ENCODE measurements at regions not wholly inside any gene's neighbourhood (a gene's known extent, or its start where the extent isn't known, plus 50 kb on each side); places are given as distances from the start of the nearest gene placed in this dataset.

- TF ChIP-seq ZNF366 (tag by site-specific recombination; conservative IDR thresholded peaks at IDR 0.05) (no peak), YY2 (tag by site-specific recombination; IDR thresholded peaks at IDR 0.05) (no peak), ZNF48 (tag by site-specific recombination; IDR thresholded peaks at IDR 0.05) (no peak), ZNF23 (tag by site-specific recombination; IDR thresholded peaks at IDR 0.05; ENCODE audit: borderline replicate concordance) (no peak), ZNF791 (tag by site-specific recombination; IDR thresholded peaks at IDR 0.05) (no peak)
Measured at GRCh38 chr5:170164087-170164486, 58.4 kb downstream of the FOXI1 start (continued).

GRCh38 chr5:170164921-170165320 lies 59.2 kb downstream of the FOXI1 start:
- no peak for TF ChIP-seq KLF7 (tag by site-specific recombination; IDR thresholded peaks at IDR 0.05; ENCODE audit: borderline replicate concordance)
- TF ChIP-seq GLIS1 (tag by site-specific recombination; IDR thresholded peaks at IDR 0.05): peak; percentile 39; the same call in 1 of the 2 replicates
- no peaks in the 10 kb centered on the region for H3K9me3 ChIP-seq (ENCODE audit: control insufficient read depth, insufficient read depth, low read depth, low read length)
- H3K27ac ChIP-seq (ENCODE audit: extremely low read depth, low read depth, low read length): no peak overlapping the region
- H3K4me1 ChIP-seq (ENCODE audit: control insufficient read depth, insufficient read depth, low read length): no peaks in the 10 kb centered on the region
- no peaks in the 10 kb centered on the region for H3K36me3 ChIP-seq (ENCODE audit: control insufficient read depth in 2 of 2, insufficient read depth in 1 of 2, low read length in 2 of 2)
- ChIA-PET POLR2A (no interaction called here), CTCF (interaction anchor here (0.6 kb wide), 1 partner anchor 272 kb away, joined by 3 read pairs; no protein-coding TSS in a partner anchor)
- H3K4me3 ChIP-seq (ENCODE audit: low read depth, low read length): no peak overlapping the region

GRCh38 chr5:170166101-170166500 lies 60.4 kb downstream of the FOXI1 start:
- Histone ChIP-seq H3K4me1 (ENCODE audit: control insufficient read depth, insufficient read depth, low read length) (no peaks in the 10 kb centered on the region), H3K36me3 (ENCODE audit: control insufficient read depth in 2 of 2, insufficient read depth in 1 of 2, low read length in 2 of 2) (no peaks in the 10 kb centered on the region), H3K4me3 (ENCODE audit: low read depth, low read length) (no peak overlapping the region), H3K9me3 (ENCODE audit: control insufficient read depth, insufficient read depth, low read depth, low read length) (no peaks in the 10 kb centered on the region), H3K27ac (ENCODE audit: extremely low read depth, low read depth, low read length) (no peak overlapping the region)
- POLR2A ChIA-PET: no interaction called here
- CTCF ChIA-PET: interaction anchor here (0.7 to 2.7 kb wide), 2 partner anchors 18 to 60 kb away, joined by 4 to 12 read pairs; no protein-coding TSS in a partner anchor
- TF ChIP-seq ZNF341 (tag by site-specific recombination; IDR thresholded peaks at IDR 0.05; ENCODE audit: low read depth) (no peak), ZNF16 (tag by site-specific recombination; IDR thresholded peaks at IDR 0.05; ENCODE audit: low read depth) (no peak), ZNF26 (tag by site-specific recombination; IDR thresholded peaks at IDR 0.05) (no peak), ZNF354C (tag by site-specific recombination; IDR thresholded peaks at IDR 0.05; ENCODE audit: borderline replicate concordance, low read depth) (no peak), SP2 (tag by site-specific recombination; IDR thresholded peaks at IDR 0.05) (no peak), ZNF121 (tag by site-specific recombination; IDR thresholded peaks at IDR 0.05) (no peak), ZNF585B (tag by site-specific recombination; IDR thresholded peaks at IDR 0.05) (no peak), ZFHX2 (tag by site-specific recombination; conservative IDR thresholded peaks at IDR 0.05) (no peak), ZNF560 (tag by site-specific recombination; IDR thresholded peaks at IDR 0.05; ENCODE audit: borderline replicate concordance) (no peak), ZNF654 (tag by site-specific recombination; IDR thresholded peaks at IDR 0.05; ENCODE audit: low read depth) (no peak), ZNF184 (tag by site-specific recombination; IDR thresholded peaks at IDR 0.05) (no peak), ZNF398 (tag by site-specific recombination; IDR thresholded peaks at IDR 0.05) (no peak), ZFP3 (tag by site-specific recombination; IDR thresholded peaks at IDR 0.05; ENCODE audit: low read depth) (no peak), ZNF664 (tag by site-specific recombination; IDR thresholded peaks at IDR 0.05) (no peak), ZNF157 (tag by site-specific recombination; IDR thresholded peaks at IDR 0.05) (no peak), KLF7 (tag by site-specific recombination; IDR thresholded peaks at IDR 0.05; ENCODE audit: borderline replicate concordance) (no peak)
